H1 (cell line): ENCODE measurements at regions not wholly inside any gene's neighbourhood (a gene's known extent, or its start where the extent isn't known, plus 50 kb on each side); places are given as distances from the start of the nearest gene placed in this dataset.

Source experiments
- ASH2L ChIP-seq: fragments of 200-600, 300-600 bp; sonication (generic); IDR thresholded peaks from one replicate; pipeline ENCODE4 v1.7.1; 2017; ENCODE audit warnings: low read length
- CHD1 ChIP-seq: IDR thresholded peaks from 2 replicates; pipeline ENCODE4 v1.6.1; 2012; ENCODE audit warnings: low read depth, low read length, improper control_type of control experiment
- CREB1 ChIP-seq: IDR thresholded peaks from 2 replicates; pipeline ENCODE4 v1.6.1; 2012; ENCODE audit warnings: inconsistent platforms
- E2F6 ChIP-seq: IDR thresholded peaks from 2 replicates; pipeline ENCODE4 v1.6.1; 2012; ENCODE audit warnings: inconsistent platforms
- GABPA ChIP-seq: IDR thresholded peaks from 2 replicates; pipeline ENCODE4 v1.6.1; 2011; ENCODE audit warnings: mild to moderate bottlenecking, low read length, moderate library complexity, borderline replicate concordance; ENCODE audit not compliant: insufficient read depth
- SUZ12 ChIP-seq: fragments of 200-600 bp; sonication (generic); IDR thresholded peaks from 2 replicates; pipeline ENCODE4 v1.6.1; 2012; ENCODE audit warnings: mild to moderate bottlenecking, inconsistent platforms, low read length, moderate library complexity, mixed read lengths

- no peak for TF ChIP-seq ASH2L
- TF ChIP-seq E2F6, result no peak
- no peak for TF ChIP-seq CREB1
- no peak for TF ChIP-seq SUZ12
- TF ChIP-seq CHD1, result no peak
- TF ChIP-seq GABPA, result no peak
These were observed 177.9 kb downstream of the VEGFC start (continued) for GRCh38 chr4:176614793-176615192.
